NCI-H446 treated with DMSO at 0.1 percent for 48 hours (cell line): ENCODE measurements at regions not wholly inside any gene's neighbourhood (a gene's known extent, or its start where the extent isn't known, plus 50 kb on each side); places are given as distances from the start of the nearest gene placed in this dataset.
"Not testable (repeated sequence)": the region's sequence is repeated elsewhere in the genome, so short reads cannot be mapped to it uniquely, and the experiment has no call there.

Experiments used
- DNase-seq: peaks from one replicate; lab custom pipeline; 2025; lab: John Stamatoyannopoulos, UW

GRCh38 chr2:2896011-2896410 is 481.6 kb downstream of the EIPR1 start:
- DNase-seq = no peak

GRCh38 chr2:2894011-2894410 is 483.6 kb downstream of the EIPR1 start:
- not testable (repeated sequence) for DNase-seq

GRCh38 chr2:2892892-2893291 is 484.7 kb downstream of the EIPR1 start:
- no peak for DNase-seq

GRCh38 chr2:2892378-2892777 is 485.2 kb downstream of the EIPR1 start:
- no peak for DNase-seq

- DNase-seq = no peak
Observed at GRCh38 chr2:2890901-2891300, 486.7 kb downstream of the EIPR1 start.

GRCh38 chr2:2890246-2890645 is 487.4 kb downstream of the EIPR1 start:
- DNase-seq = no peak

- no peak for DNase-seq
Observed at GRCh38 chr2:2889646-2890045, 488.0 kb downstream of the EIPR1 start.

GRCh38 chr2:2889141-2889540 is 488.5 kb downstream of the EIPR1 start:
- DNase-seq = no peak

- no peak for DNase-seq
Observed at GRCh38 chr2:2887772-2888387, 489.7 kb downstream of the EIPR1 start.

- DNase-seq = no peak
Observed at GRCh38 chr2:2886922-2887321, 490.7 kb downstream of the EIPR1 start.

- no peak for DNase-seq
Observed at GRCh38 chr2:2881499-2881898, 496.1 kb downstream of the EIPR1 start.

GRCh38 chr2:2880938-2881337 is 496.7 kb downstream of the EIPR1 start:
- DNase-seq = no peak

GRCh38 chr2:2879781-2880180 is 497.8 kb downstream of the EIPR1 start:
- DNase-seq = no peak

GRCh38 chr2:2879071-2879470 is 498.5 kb downstream of the EIPR1 start:
- no peak for DNase-seq

GRCh38 chr2:2877427-2877826 is 500.2 kb downstream of the EIPR1 start:
- no peak for DNase-seq

- no peak for DNase-seq
Observed at GRCh38 chr2:2876331-2877221, 501.0 kb downstream of the EIPR1 start.

GRCh38 chr2:2875831-2876230 is 501.8 kb downstream of the EIPR1 start:
- no peak for DNase-seq

- DNase-seq = no peak
Observed at GRCh38 chr2:2875296-2875695, 502.3 kb downstream of the EIPR1 start.

GRCh38 chr2:2874805-2875204 is 502.8 kb downstream of the EIPR1 start:
- DNase-seq = no peak

- DNase-seq = no peak
Observed at GRCh38 chr2:2874341-2874740, 503.3 kb downstream of the EIPR1 start.

GRCh38 chr2:2873450-2873811 is 504.2 kb downstream of the EIPR1 start:
- no peak for DNase-seq

- no peak for DNase-seq
Observed at GRCh38 chr2:2872713-2873449, 504.7 kb downstream of the EIPR1 start.

GRCh38 chr2:2872309-2872617 is 505.4 kb downstream of the EIPR1 start:
- no peak for DNase-seq
